ENCODE measurements at regions not wholly inside any gene's neighbourhood (a gene's known extent, or its start where the extent isn't known, plus 50 kb on each side); places are given as distances from the start of the nearest gene placed in this dataset.

GRCh38 chr13:107361666-107362065, 793.7 kb upstream of the ARGLU1 start:
- TF ChIP-seq CTCF (conservative IDR thresholded peaks at IDR 0.05 in 1 of 2, IDR thresholded peaks at IDR 0.05 in 1 of 2; ENCODE audit: extremely low read depth in 1 of 2, insufficient read depth in 1 of 2, low read depth in 1 of 2, low read length in 2 of 2) (no peak), EZH2 (IDR thresholded peaks at IDR 0.05; ENCODE audit: borderline replicate concordance, low read length) (no peak)
